Retinal pigment epithelial cell (primary cell): ENCODE measurements at regions not wholly inside any gene's neighbourhood (a gene's known extent, or its start where the extent isn't known, plus 50 kb on each side); places are given as distances from the start of the nearest gene placed in this dataset.

Experiments
- DNase-seq: peaks from one replicate; pipeline ENCODE4 v3.0.0-alpha.2; 2010; ENCODE audit warnings: low read depth
- H3K4me3 ChIP-seq: 2 replicates; pipeline ENCODE4 v1.5.1; 2011; ENCODE audit warnings: mild to moderate bottlenecking, low read length, control low read depth, moderate library complexity
- TF ChIP-seq, protein P1 (sequence below): conservative IDR thresholded peaks from 2 replicates; pipeline ENCODE4 v1.5.1; 2011; ENCODE audit warnings: low read depth, low read length, control low read depth, inconsistent platforms

GRCh38 chr6:163940705-163941623 lies 526.4 kb downstream of the QKI start:
- TF ChIP-seq, protein P1, sequence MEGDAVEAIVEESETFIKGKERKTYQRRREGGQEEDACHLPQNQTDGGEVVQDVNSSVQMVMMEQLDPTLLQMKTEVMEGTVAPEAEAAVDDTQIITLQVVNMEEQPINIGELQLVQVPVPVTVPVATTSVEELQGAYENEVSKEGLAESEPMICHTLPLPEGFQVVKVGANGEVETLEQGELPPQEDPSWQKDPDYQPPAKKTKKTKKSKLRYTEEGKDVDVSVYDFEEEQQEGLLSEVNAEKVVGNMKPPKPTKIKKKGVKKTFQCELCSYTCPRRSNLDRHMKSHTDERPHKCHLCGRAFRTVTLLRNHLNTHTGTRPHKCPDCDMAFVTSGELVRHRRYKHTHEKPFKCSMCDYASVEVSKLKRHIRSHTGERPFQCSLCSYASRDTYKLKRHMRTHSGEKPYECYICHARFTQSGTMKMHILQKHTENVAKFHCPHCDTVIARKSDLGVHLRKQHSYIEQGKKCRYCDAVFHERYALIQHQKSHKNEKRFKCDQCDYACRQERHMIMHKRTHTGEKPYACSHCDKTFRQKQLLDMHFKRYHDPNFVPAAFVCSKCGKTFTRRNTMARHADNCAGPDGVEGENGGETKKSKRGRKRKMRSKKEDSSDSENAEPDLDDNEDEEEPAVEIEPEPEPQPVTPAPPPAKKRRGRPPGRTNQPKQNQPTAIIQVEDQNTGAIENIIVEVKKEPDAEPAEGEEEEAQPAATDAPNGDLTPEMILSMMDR: no peak
- H3K4me3 ChIP-seq: no peak overlapping the region
- no peak for DNase-seq

DNA sequence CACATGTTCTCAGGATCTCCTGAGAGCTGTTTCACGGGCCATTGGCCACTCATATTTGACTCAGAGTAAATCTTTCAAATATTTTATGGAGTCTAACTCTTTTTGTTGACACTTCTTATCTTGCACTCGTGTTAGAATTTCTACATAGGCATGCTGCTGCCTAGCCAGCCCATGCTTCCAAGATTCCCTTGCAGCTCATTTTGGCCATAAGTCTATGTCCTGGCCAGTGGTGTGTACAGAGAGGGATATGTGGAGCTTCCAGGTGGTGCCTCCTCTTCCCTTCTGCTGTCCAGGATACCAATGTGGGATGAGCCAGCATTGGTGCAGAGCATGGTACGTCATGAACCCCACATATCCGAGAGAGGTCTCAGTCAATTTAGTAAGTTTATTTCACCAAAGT lies 522.6 kb downstream of the QKI start:
- DNase-seq: no peak
- TF ChIP-seq, protein P1: no peak
- no peak overlapping the region for H3K4me3 ChIP-seq

GRCh38 chr6:163935158-163935762 lies 520.7 kb downstream of the QKI start:
- TF ChIP-seq, protein P1: no peak
- no peak for DNase-seq
- no peak overlapping the region for H3K4me3 ChIP-seq

DNA sequence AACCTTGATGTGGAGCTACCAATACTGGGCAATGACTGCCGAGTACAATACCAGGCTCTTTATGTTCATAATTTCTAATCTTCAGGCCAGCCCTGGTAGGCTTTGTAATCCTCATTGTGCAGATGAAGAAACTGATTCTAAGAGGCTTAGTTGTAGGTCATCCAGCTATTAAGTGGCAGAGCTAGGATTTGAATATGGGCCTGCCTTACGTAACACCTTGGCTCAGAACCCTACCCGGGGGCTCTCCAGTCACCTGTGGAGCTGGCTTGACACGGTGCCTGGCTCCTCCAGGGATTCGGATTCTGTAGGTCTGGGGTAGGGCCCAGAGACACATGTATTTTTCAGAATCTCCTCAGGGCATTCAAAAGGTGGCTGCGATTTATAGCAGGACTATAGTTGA lies 515.5 kb downstream of the QKI start:
- DNase-seq: peak; percentile 72
- H3K4me3 ChIP-seq: no peak overlapping the region
- TF ChIP-seq, protein P1: no peak

DNA sequence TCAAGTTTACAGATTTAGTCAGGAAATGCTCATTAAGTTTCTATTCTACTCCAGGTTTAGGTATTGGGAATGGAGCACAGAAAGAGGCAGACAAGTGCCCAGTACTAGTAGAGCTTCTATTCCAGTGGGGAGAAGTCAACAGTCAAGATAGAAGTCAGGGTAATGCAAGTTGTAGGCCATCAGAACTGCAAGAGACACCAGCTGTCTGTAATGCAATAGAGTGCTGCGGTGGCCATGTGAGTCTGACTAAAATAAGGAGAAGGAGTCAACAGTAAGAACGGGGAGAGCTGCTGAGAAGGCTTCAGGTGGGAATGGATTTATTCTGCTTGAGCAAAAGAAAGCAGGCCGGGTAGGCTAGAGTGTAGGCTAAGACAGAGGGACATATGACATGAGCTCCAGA lies 515.0 kb downstream of the QKI start:
- no peak overlapping the region for H3K4me3 ChIP-seq
- DNase-seq: no peak
- TF ChIP-seq, protein P1: no peak

- no peak for DNase-seq
- TF ChIP-seq, protein P1: no peak
- no peak overlapping the region for H3K4me3 ChIP-seq
These were observed 512.1 kb downstream of the QKI start for GRCh38 chr6:163926642-163927041.

DNA sequence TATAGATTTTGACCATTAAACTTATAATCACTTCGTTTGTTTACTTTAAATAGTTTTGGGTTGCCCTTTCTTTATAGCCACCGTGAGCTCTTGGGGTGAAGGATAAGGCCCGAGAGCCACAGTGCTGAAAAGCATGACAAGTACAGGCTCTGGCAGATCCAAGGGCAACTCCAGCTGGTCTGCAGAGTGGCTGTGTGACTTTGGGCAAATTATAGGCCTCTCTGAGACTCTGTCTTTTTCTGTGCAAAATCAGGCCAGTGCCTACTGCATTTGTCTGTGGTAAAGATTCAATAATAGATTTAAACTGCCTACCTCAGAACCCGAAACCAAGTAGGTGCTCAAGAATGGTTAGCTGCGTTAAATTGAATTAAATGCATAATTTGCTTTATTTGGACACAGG lies 511.3 kb downstream of the QKI start:
- H3K4me3 ChIP-seq: no peak overlapping the region
- no peak for DNase-seq
- TF ChIP-seq, protein P1: no peak
